Tongue (tissue), 1 donor: ENCODE measurements at regions not wholly inside any gene's neighbourhood (a gene's known extent, or its start where the extent isn't known, plus 50 kb on each side); places are given as distances from the start of the nearest gene placed in this dataset.
A peak's percentile ranks its signal among the peaks of the same experiment; 100 is the strongest.
"Not testable (repeated sequence)": the region's sequence is repeated elsewhere in the genome, so short reads cannot be mapped to it uniquely, and the experiment has no call there.

Source experiments
- DNase-seq: peaks from one replicate; pipeline ENCODE4 v3.0.0-alpha.2; 2015

- no peak for DNase-seq
Measured at GRCh38 chr6:20263059-20263458, 50.8 kb upstream of the MBOAT1 start.

- DNase-seq, result no peak
Measured at GRCh38 chr6:20265842-20266241, 53.6 kb upstream of the MBOAT1 start.

GRCh38 chr6:20266851-20267608 lies 54.8 kb upstream of the MBOAT1 start:
- no peak for DNase-seq

GRCh38 chr6:20269181-20269580 lies 56.9 kb upstream of the MBOAT1 start:
- no peak for DNase-seq

GRCh38 chr6:20271818-20272217 lies 59.5 kb upstream of the MBOAT1 start:
- DNase-seq, result no peak

- DNase-seq, result no peak
Measured at GRCh38 chr6:20274137-20274536, 61.9 kb upstream of the MBOAT1 start.

GRCh38 chr6:20275837-20276236 lies 63.6 kb upstream of the MBOAT1 start:
- not testable (repeated sequence) for DNase-seq

GRCh38 chr6:20277724-20278123 lies 65.5 kb upstream of the MBOAT1 start:
- DNase-seq, result not testable (repeated sequence)

GRCh38 chr6:20279051-20279450 lies 66.8 kb upstream of the MBOAT1 start:
- DNase-seq, result no peak

GRCh38 chr6:20279608-20280287 lies 67.5 kb upstream of the MBOAT1 start:
- DNase-seq, result no peak

- no peak for DNase-seq
Measured at GRCh38 chr6:20280288-20280621, 68.0 kb upstream of the MBOAT1 start.

GRCh38 chr6:20284672-20285071 lies 72.4 kb upstream of the MBOAT1 start:
- no peak for DNase-seq

GRCh38 chr6:20286968-20287565 lies 74.8 kb upstream of the MBOAT1 start:
- DNase-seq, result no peak

- peak; percentile 89 for DNase-seq
Measured at GRCh38 chr6:20291764-20292580, 79.7 kb upstream of the MBOAT1 start.

- no peak for DNase-seq
Measured at GRCh38 chr6:20292905-20293304, 80.6 kb upstream of the MBOAT1 start.

GRCh38 chr6:20301256-20301655 lies 89.0 kb upstream of the MBOAT1 start:
- DNase-seq, result no peak

GRCh38 chr6:20302168-20302567 lies 89.9 kb upstream of the MBOAT1 start:
- no peak for DNase-seq

GRCh38 chr6:20302702-20303251 lies 90.5 kb upstream of the MBOAT1 start:
- DNase-seq, result no peak

- no peak for DNase-seq
Measured at GRCh38 chr6:20306491-20306890, 94.2 kb upstream of the MBOAT1 start.

- no peak for DNase-seq
Measured at GRCh38 chr6:20309186-20309585, 92.5 kb upstream of the E2F3 start.

GRCh38 chr6:20310185-20310584 lies 91.5 kb upstream of the E2F3 start:
- DNase-seq, result no peak

- DNase-seq, result no peak
Measured at GRCh38 chr6:20312606-20313005, 89.1 kb upstream of the E2F3 start.

- DNase-seq, result no peak
Measured at GRCh38 chr6:20313051-20313450, 88.6 kb upstream of the E2F3 start.
